HK-2 (cell line): ENCODE measurements at regions not wholly inside any gene's neighbourhood (a gene's known extent, or its start where the extent isn't known, plus 50 kb on each side); places are given as distances from the start of the nearest gene placed in this dataset.

Experiments used
- DNase-seq: peaks from one replicate; pipeline ENCODE4 v3.0.0-alpha.2; 2018; ENCODE audit not compliant: unreplicated experiment

- DNase-seq, result no peak
These were observed 139.6 kb upstream of the GPR26 start for GRCh38 chr10:123526356-123527064.

GRCh38 chr10:123527151-123527550 lies 139.0 kb upstream of the GPR26 start:
- no peak for DNase-seq

GRCh38 chr10:123529146-123529760 lies 136.9 kb upstream of the GPR26 start:
- no peak for DNase-seq

GRCh38 chr10:123530166-123530870 lies 135.8 kb upstream of the GPR26 start:
- no peak for DNase-seq

- no peak for DNase-seq
These were observed 130.8 kb upstream of the GPR26 start for GRCh38 chr10:123535386-123535785.

- no peak for DNase-seq
These were observed 129.8 kb upstream of the GPR26 start for GRCh38 chr10:123536176-123536845.

GRCh38 chr10:123537188-123537961 lies 128.8 kb upstream of the GPR26 start:
- no peak for DNase-seq

GRCh38 chr10:123538401-123539320 lies 127.5 kb upstream of the GPR26 start:
- DNase-seq, result no peak

- no peak for DNase-seq
These were observed 121.2 kb upstream of the GPR26 start for GRCh38 chr10:123544986-123545385.

GRCh38 chr10:123548770-123549169 lies 117.4 kb upstream of the GPR26 start:
- DNase-seq, result no peak

GRCh38 chr10:123549761-123550454 lies 116.2 kb upstream of the GPR26 start:
- no peak for DNase-seq

GRCh38 chr10:123550675-123551096 lies 115.5 kb upstream of the GPR26 start:
- DNase-seq, result no peak

GRCh38 chr10:123551259-123551658 lies 114.9 kb upstream of the GPR26 start:
- DNase-seq, result no peak

GRCh38 chr10:123552760-123553554 lies 113.2 kb upstream of the GPR26 start:
- DNase-seq, result no peak

GRCh38 chr10:123553810-123554430 lies 112.2 kb upstream of the GPR26 start:
- no peak for DNase-seq

GRCh38 chr10:123554656-123555055 lies 111.5 kb upstream of the GPR26 start:
- DNase-seq, result no peak

- DNase-seq, result no peak
These were observed 110.5 kb upstream of the GPR26 start for GRCh38 chr10:123555616-123556015.

GRCh38 chr10:123556049-123556448 lies 110.1 kb upstream of the GPR26 start:
- no peak for DNase-seq

GRCh38 chr10:123556736-123557135 lies 109.4 kb upstream of the GPR26 start:
- DNase-seq, result no peak
